8988T (cell line): ENCODE measurements at regions not wholly inside any gene's neighbourhood (a gene's known extent, or its start where the extent isn't known, plus 50 kb on each side); places are given as distances from the start of the nearest gene placed in this dataset.
"Not testable (repeated sequence)": the region's sequence is repeated elsewhere in the genome, so short reads cannot be mapped to it uniquely, and the experiment has no call there.

Experiments used
- DNase-seq: peaks from one replicate; pipeline ENCODE4 v3.0.0; 2011

DNA sequence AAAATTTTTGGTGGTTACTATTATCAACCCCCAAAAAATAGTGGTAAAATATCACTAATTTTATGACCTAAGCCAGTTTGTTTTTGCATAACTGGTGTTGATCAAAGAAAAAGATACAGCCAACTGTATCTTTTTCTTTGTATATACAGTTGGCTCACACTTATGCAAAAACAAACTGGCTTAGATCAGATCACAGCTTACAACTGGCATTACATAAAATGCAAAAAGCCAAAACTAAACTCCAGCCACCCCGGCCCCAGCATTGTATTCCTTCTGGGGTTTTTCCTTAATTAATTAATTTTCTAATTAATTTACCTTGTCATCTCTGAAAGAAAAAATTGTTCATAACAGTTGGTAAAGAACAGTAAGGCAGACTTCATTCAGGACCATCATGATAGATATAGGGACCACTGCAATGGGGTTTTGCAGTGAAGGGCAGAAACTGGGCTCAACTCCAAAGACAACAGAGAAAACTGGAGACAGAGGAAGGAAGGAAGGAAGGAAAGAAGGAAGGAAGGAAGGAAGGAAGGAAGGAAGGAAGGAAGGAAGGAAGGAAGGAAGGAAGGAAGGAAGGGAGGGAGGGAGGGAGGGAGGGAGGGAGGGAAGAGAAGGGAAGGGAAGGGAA is 202.1 kb downstream of the HNRNPD start:
- no peak for DNase-seq

GRCh38 chr4:82149750-82150149 is 224.0 kb downstream of the HNRNPD start:
- no peak for DNase-seq

GRCh38 chr4:82145850-82146249 is 227.9 kb downstream of the HNRNPD start:
- DNase-seq = no peak

DNA sequence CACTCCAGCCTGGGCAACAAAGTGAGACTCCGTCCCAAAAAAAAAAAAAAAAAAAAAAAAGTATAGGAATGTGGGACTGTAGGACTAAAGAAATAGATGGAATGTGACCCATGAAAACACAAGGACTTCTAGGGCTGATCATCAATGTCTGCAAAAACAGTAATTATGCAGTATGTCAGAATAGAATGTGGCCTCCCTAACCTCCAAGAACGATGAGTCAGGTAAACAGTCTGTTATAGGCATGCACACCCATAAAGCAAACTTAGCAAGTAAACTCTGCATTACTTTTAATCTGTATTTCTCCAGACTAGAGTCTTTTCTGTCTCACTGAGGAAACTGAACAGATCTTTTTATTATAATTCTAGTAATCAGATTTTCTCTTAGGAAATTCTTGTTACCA is 233.4 kb downstream of the HNRNPD start:
- DNase-seq = no peak

DNA sequence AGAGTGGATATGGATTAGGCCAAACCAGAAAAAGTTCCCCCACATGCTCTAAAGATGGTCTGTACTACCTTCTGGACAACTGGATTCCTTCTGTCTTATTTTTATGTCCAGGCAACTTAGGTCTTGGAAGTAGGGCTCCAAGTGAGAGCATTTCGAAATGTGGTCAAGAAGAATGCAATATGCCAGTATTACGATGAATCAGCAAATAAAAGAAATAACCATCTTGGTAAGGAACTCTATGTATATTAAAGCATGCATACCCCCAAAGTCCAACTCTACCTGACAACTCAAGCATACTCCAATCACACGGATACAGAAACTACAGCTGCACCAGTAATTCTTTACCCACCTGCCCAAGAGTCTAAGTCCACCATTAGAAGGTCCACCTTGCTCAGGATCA is 234.5 kb downstream of the HNRNPD start:
- DNase-seq = no peak

DNA sequence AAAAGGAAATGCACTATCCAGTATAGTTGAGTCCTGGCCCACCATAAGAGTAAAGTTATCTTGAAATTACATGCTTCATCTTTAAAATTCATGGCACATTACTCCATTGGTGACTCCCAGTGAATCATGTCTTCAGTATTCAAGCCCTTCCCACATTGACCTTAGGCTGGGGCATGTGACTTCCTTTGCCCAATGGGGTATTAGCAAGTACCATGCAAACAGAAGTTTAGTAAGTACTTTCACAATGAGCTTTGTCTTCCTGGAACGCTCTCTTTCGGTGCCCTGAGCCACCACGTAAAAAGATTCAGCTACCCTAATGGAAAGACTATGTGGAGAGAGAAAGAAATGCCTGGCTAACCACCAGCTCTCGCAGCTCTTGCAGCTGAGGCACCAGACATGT is 235.4 kb downstream of the HNRNPD start:
- DNase-seq = no peak

DNA sequence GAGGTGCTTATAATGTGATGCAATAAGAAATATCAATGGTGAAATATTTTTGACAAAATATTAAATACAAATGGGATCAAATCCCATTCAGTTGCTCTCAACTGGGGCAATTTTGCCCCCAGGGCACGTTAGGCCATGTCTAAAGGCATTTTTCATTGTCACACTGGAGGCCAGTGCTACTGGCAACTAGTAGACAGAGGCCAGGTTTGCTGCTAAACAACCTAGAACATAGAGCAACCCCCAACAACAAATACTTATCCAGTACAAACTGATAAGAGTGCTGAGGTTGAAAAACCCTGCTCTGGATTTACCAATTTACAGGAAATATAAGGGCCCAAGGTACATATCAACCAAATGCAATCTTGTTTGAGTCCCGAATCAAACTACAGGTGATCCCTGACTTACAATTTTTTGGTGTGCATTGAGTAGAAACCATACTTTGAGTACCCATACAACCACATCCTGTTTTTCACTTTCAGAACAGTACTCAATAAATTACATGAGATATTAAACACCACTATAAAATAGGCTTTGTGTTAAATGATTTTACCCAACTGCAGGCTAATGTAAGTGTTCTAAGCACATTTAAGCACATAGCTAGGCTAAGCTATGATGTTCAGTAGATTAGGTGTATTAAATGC is 237.5 kb downstream of the HNRNPD start:
- no peak for DNase-seq

- no peak for DNase-seq
Observed at GRCh38 chr4:82128355-82128754, 245.4 kb downstream of the HNRNPD start.

DNA sequence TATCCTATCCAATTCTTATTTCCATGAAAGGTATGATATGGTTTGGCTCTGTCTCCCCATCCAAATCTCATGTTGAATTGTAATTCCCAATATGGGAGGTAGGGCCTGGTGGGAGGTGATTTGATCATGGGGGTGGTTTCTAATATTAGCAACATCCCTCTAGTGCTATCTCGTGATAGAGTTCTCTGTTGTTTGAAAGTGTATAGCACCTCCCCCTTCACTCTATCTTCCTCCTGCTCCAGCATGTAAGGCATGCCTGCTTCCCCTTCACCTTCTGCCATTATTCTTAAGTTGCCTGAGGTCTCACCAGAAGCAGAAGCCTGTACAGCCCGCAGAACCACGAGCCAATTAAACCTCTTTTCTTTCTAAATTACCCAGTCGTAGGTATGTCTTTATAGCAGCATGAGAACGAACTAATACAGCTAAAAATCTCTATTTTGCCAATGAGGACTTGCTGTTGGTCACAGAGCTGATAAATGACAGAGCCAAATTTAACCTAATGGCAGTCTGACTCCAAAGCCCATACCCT is 247.2 kb downstream of the HNRNPD start:
- no peak for DNase-seq

DNA sequence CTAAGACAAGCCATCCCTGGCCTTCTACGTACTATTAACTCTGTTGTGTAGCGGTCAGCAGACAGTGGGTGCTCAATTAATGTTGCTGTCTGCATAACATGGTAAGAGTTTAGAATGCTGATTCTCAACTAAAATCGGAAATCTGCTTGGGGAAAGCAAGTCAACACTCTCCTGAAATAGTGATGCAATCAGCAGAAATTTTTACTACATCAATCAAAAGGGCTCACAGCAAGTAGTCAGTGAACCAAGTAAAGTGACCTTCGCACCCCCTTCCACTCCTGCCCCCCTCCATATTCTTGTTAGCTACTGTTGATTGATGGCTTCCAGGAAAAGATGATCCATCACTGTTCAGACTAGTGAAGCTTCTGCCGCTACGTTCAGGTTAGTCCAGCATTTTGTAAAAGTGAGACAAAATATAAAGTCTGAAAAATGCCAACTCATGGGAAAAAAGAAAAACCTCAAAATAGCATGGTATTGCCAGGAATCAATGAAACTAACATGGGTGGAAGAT is 247.9 kb downstream of the HNRNPD start:
- no peak for DNase-seq

DNA sequence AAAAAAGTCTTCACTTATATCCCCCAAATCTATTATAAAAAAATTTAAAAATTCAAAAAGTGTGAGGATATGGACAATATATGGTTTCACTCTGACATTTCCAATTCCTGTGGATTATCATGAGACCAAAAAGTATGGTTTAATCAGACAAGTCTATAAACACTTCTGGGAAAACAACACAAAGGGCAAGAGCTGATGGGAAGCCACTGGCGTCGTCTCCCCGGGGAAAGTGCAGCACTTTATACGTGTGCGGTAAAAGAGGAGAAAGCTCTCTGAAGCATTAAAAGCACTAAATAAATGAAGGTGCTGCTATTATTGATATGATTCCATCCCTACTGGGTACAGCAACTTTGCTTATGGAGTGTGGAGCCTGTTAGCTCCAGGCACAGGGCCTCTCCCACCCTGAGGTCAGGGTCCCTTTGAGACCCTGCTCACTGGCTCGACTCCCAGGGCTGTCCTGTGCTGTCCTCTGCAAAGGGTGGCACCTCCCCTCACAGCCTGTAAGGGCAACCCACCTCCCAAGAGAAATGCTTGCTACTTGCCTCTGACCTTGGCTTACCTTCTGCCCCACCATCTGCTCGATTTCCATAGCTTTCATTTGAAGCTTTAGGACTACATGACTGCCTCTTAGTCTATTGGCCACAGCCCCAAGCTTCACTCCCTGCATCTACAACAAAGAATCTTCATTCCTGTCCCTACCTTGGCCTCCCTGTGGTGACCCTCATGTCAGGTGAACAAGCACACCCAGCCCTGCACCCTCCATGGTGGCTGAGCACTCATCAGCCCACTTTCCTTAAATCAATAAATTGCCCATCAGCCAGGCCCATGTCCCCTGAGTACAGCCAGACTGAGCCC is 248.6 kb downstream of the HNRNPD start:
- DNase-seq = no peak

DNA sequence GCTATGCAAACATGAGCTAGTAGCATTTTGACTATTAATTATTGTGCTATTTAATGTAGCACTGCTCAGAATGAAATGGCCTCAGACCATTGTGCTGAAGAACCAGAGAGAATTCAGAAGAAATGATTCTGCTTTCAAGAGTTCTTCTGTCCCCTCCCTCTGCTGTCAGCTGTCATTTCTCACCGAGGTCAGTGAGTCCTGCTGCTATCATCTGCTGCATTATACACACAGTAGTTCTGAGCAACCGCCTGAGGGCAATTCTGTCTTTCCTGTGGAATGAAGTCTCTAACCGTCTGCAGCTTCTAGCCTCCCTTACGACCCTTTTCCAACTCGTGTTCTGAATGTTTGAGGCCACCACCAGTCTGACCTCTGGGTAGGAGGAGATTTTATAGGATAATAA is 249.4 kb downstream of the HNRNPD start:
- no peak for DNase-seq

- DNase-seq = no peak
Observed at GRCh38 chr4:82123934-82124333, 249.9 kb downstream of the HNRNPD start.

- not testable (repeated sequence) for DNase-seq
Observed at GRCh38 chr4:82115183-82115582, 258.6 kb downstream of the HNRNPD start.

- DNase-seq = no peak
Observed at GRCh38 chr4:82108506-82108905, 265.3 kb downstream of the HNRNPD start.

DNA sequence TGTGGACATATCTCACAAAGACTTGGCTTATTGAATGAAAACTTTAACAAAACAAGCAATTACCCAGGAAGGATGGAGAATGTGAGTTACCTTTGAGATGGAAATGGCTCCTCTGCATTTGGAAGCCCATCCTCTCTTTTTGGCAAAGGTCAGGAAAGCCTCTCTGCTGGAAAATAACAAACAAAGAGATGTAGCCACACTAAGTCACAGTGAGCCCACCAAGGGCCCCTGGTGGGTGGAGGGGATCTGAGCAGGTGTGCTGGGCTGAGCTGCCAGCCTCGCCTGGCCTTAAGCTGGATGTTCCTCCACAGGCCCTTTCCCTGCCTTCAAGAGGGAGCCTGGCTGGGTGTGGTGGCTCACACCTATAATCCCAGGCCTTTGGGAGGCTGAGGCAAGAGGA is 269.2 kb downstream of the HNRNPD start:
- no peak for DNase-seq

GRCh38 chr4:82099928-82100579 is 273.7 kb downstream of the HNRNPD start:
- DNase-seq = no peak

GRCh38 chr4:82097504-82097903 is 276.3 kb downstream of the HNRNPD start:
- no peak for DNase-seq

DNA sequence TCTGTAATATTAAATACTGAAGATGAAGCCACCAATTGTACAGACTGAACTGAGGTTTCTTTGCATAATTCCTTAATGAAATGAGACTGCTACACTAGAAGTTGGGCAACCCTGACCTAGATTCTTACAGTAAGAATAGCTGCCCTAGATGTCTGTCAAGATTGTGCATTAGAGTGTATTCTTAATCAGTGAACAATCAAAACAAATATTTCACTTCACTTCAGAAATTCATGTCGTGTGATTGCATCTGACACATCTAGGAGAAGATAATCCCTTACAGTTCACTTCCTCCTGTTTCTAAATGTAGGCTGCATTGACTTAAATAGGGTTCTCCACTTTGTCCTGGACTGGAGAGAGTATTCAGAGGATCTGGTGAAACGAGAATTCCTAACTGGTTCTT is 283.1 kb downstream of the HNRNPD start:
- no peak for DNase-seq

DNA sequence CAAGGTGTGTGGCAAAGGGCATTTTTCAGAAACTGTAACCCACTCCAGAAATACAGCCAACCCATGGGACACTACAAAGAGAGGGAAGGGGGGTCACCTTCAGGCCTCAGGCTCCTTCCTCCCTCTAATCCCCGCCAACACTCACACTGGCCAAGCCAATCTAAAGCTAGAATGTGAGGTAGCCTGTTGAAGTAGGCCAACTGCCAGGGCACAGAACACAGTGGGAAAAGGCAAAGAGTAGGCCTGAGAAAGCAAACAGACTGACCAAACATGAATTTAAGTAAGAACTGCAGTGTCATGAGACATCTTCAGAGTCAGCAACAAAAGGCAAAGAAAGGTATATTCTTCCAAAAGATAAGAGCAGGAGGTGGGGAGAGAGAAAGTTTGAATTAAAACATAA is 289.0 kb downstream of the HNRNPD start:
- DNase-seq = no peak

DNA sequence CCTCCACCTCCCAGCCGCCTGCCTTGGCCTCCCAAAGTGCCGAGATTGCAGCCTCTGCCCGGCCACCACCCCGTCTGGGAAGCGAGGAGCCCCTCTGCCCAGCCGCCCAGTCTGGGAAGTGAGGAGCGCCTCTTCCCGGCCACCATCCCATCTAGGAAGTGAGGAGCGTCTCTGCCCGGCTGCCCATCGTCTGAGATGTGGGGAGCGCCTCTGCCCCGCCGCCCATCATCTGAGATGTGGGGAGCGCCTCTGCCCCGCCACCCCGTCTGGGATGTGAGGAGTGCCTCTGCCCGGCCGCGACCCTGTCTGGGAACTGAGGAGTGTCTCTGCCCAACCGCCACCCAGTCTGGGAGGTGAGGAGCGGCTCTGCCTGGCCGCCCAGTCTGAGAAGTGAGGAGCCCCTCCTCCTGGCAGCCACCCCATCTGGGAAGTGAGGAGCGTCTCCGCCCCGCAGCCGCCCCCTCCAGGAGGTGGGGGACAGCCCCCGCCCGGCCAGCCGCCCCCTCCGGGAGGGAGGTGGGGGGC is 296.3 kb downstream of the HNRNPD start:
- DNase-seq = not testable (repeated sequence)

- no peak for DNase-seq
Observed at GRCh38 chr4:82076809-82077208, 297.0 kb downstream of the HNRNPD start.

DNA sequence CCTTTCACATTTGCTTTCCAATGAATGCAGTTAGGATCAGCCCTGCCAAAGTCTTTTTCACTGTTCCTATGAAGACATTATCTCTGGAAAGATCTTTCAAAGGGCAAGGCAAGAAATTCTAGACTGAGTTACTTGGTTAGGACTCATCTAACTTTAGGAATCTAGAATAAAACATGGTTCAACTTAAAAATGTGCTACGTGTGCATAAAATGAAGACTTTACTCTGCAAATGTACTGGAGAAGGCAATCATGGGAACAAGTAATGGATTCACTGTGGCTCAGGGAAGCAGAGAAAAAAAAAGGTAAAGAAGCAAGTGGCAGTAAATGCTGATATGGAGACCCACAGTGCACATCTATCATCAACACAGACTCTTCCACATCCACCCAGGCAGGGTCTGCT is 297.4 kb downstream of the HNRNPD start:
- DNase-seq = no peak
